ENCODE measurements at regions not wholly inside any gene's neighbourhood (a gene's known extent, or its start where the extent isn't known, plus 50 kb on each side); places are given as distances from the start of the nearest gene placed in this dataset.

- 83 to 88% methylated on average over 1 of the region's 1 CpG for WGBS, 2 donors
- no peak overlapping the region for H3K27ac ChIP-seq
- TF ChIP-seq POLR2AphosphoS5 (IDR thresholded peaks at IDR 0.05) (no peak), EP300 (IDR thresholded peaks at IDR 0.05) (no peak), CTCF (IDR thresholded peaks at IDR 0.05) (no peak), POLR2A (IDR thresholded peaks at IDR 0.05) (no peak)
- no peaks in the 10 kb centered on the region for H3K36me3 ChIP-seq
- H3K27me3 ChIP-seq, result no peaks in the 10 kb centered on the region
- no peak overlapping the region for H3K4me3 ChIP-seq
- no peaks in the 10 kb centered on the region for H3K4me1 ChIP-seq
- H3K9me3 ChIP-seq, result no peaks in the 10 kb centered on the region
- no peak for DNase-seq
- intact Hi-C loops (cut with DNase I), result no loop called here
These were observed 171.2 kb downstream of the CASP12 start for GRCh38 chr11:104727095-104727494.

- Histone ChIP-seq H3K27ac (no peak overlapping the region), H3K36me3 (no peaks in the 10 kb centered on the region), H3K4me3 (no peak overlapping the region), H3K27me3 (no peaks in the 10 kb centered on the region), H3K9me3 (peaks cover 0 to 2% (median 0%) of the 10 kb centered on the region in 4 donors), H3K4me1 (no peaks in the 10 kb centered on the region)
- WGBS, 2 donors, result 38 to 75% methylated on average over 4 of the region's 4 CpGs
- TF ChIP-seq CTCF (IDR thresholded peaks at IDR 0.05), result no peak
- TF ChIP-seq POLR2AphosphoS5 (IDR thresholded peaks at IDR 0.05), result no peak
- no peak for TF ChIP-seq EP300 (IDR thresholded peaks at IDR 0.05)
- TF ChIP-seq POLR2A (IDR thresholded peaks at IDR 0.05), result no peak
- intact Hi-C loops (cut with DNase I), result no loop called here
- no peak for DNase-seq
These were observed 172.4 kb downstream of the CASP12 start for GRCh38 chr11:104725796-104726408.

- H3K9me3 ChIP-seq, result no peaks in the 10 kb centered on the region
- no peak for TF ChIP-seq POLR2A (IDR thresholded peaks at IDR 0.05)
- no peak for TF ChIP-seq CTCF (IDR thresholded peaks at IDR 0.05)
- TF ChIP-seq POLR2AphosphoS5 (IDR thresholded peaks at IDR 0.05), result no peak
- no peaks in the 10 kb centered on the region for H3K36me3 ChIP-seq
- no peaks in the 10 kb centered on the region for H3K4me1 ChIP-seq
- no peak overlapping the region for H3K27ac ChIP-seq
- DNase-seq, result no peak
- 29 to 66% methylated on average over 1 of the region's 1 CpG for WGBS, 2 donors
- H3K27me3 ChIP-seq, result no peaks in the 10 kb centered on the region
- no peak overlapping the region for H3K4me3 ChIP-seq
- intact Hi-C loops (cut with DNase I), result no loop called here
These were observed 184.9 kb downstream of the CASP12 start for GRCh38 chr11:104713401-104713800.

GRCh38 chr11:104705490-104706190, 192.6 kb downstream of the CASP12 start:
- no peaks in the 10 kb centered on the region for H3K9me3 ChIP-seq
- H3K4me1 ChIP-seq, result peaks cover 0 to 6% (median 1%) of the 10 kb centered on the region in 4 donors
- H3K27ac ChIP-seq, result peak overlapping the region in 2 of 4 donors; percentile 11 to 12
- intact Hi-C loops (cut with DNase I), result no loop called here
- no peak overlapping the region for H3K4me3 ChIP-seq
- 29 to 62% methylated on average over 4 of the region's 4 CpGs for WGBS, 2 donors
- TF ChIP-seq POLR2A (IDR thresholded peaks at IDR 0.05) (no peak), POLR2AphosphoS5 (IDR thresholded peaks at IDR 0.05) (no peak), EP300 (IDR thresholded peaks at IDR 0.05) (no peak), CTCF (IDR thresholded peaks at IDR 0.05) (no peak)
- no peaks in the 10 kb centered on the region for H3K36me3 ChIP-seq
- no peak for DNase-seq
- H3K27me3 ChIP-seq, result no peaks in the 10 kb centered on the region
